HG03139 (cell line): ENCODE measurements at regions not wholly inside any gene's neighbourhood (a gene's known extent, or its start where the extent isn't known, plus 50 kb on each side); places are given as distances from the start of the nearest gene placed in this dataset.
"Not testable (repeated sequence)": the region's sequence is repeated elsewhere in the genome, so short reads cannot be mapped to it uniquely, and the experiment has no call there.

ENCODE experiments used
- ATAC-seq: cut with Tn5 transposase; IDR thresholded peaks from one replicate; pipeline ENCODE4 v1.9.1; 2021; ENCODE audit not compliant: unreplicated experiment

DNA sequence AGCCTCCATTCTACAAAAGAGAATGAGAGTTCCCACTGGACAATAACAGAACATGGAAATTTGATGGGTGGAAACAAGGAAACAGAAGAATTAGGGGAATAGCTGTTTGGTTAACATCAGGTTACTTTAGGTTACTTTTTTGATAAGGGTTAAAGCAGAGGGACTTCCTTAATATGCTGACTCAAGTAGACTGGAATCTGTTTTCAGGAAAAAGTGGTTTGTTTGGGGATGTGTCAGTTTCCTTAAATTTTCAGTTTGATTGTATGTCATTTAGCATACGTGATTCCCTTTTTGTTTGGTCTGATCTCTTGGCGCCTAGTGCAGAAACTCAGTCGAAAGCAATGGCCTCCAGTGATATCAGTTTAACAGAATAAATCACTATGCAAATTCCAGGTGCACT is 411.8 kb upstream of the GRM7 start:
- no peak for ATAC-seq

DNA sequence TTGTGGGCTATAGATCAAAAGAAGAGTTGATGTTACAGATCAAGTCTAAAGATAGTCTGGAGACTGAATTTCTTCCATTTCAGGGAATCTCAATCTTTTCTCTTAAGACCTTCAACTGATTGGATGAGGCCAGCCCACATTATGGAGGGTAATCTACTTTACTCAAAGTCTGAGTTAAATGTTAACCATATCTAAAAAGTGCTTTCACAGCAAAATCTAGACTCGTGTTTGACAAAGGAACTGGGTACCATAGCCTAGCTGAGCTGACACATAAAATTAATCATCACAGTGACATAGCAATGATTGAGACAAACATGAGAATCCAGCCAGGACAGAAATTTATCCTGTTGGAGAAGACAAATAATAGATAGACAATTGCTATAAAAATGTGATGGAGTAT is 407.9 kb upstream of the GRM7 start:
- no peak for ATAC-seq

DNA sequence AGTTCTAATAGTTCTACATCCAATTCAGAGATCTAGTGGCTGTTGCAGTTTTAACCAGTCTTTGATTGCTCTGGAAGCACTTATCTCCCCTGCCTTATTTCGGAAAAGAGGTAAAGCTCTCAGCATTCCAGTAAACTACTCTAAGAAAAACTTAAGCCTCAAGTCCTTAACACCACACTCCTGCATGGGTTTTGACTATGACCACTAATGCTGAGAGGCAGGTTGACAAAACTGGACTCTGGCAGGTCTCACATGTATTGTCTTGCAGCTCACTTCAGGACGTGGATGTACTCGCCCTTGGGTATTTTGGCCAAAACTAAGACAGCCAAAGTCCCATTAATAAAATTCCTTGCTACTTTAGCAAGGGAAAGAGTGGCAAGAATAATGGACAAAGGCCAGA is 405.9 kb upstream of the GRM7 start:
- ATAC-seq: no peak

DNA sequence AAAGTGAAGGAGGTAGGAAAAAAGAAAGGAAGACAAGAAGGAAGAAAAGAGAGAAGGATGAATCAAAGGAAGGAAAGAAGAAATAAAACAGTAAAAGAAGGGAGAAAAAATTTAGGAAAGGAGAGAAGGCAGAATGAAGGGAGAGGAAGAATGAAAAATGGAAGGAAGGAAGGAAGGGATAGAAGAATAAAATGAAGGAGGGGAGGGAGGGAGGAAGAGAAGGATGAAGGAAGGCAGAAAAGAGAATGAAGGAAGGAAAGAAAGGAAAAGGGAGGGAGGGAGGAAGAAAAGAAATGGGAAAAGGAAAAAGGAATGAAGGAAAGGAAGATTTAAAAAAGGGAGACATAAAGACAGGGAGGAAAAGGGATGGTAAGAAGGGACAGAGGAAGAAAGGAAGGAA is 393.7 kb upstream of the GRM7 start:
- ATAC-seq: no peak

DNA sequence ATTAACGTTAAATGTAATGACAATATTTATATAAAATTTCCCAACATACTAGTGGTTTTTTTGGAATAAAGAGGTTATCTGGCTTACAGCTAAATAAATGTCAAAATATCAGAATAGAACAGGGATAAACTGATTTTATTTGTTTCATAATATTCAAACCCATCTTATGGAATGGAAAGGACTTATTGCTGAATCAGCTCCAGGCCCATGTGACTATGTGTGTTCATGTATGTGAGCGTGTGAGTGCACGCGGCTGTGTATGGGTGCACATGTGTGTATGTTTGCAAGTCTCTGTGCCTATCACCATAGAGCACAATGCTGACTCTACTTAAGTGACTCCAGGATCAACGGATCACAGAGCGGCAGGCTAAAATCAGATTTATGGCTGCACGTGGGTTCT is 392.3 kb upstream of the GRM7 start:
- ATAC-seq: no peak

DNA sequence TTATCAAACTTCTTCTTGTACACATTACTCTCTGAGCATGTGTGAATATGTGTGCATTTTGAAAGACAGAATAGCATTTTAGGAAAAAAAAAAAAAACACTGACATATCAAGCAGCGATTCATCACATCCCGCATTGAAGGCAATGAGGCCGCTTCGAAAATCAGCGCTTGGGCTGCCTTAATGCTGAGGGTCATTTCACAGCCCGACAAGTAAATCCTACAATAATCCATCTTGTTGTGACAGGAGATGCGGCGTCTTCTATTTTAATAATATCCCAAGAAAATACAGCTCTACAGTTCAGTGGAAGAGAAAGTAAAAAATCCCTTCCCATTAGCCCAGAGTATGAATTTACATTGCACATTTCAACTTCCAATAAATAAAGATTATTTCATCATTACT is 389.2 kb upstream of the GRM7 start:
- ATAC-seq: no peak

DNA sequence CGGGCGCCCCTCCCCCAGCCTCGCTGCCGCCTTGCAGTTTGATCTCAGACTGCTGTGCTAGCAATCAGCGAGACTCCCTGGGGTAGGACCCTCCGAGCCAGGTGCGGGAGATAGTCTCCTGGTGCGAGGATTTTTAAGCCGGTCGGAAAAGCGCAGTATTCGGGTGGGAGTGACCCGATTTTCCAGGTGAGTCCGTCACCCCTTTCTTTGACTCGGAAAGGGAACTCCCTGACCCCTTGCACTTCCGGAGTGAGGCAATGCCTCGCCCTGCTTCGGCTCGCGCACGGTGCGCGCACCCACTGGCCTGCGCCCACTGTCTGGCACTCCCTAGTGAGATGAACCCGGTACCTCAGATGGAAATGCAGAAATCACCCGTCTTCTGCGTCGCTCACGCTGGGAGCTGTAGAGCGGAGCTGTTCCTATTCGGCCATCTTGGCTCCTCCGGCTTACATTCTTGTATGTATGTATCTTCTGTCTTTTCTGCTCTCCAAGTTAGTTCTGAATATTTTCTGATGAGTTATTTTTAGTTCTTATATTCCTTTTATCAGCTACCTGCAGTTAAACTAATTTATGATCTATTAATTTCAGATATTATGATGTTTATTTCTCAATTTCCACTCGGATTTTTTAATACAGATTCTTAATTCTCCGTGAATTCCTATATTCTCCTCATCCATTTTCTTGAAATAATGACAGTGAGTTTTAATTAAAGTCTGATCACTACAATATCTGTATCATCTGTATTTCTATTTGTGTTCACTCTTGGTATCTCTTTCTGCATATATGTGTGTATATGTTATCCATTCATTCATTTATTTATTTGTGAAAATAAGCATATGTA is 370.2 kb upstream of the GRM7 start:
- not testable (repeated sequence) for ATAC-seq

- ATAC-seq: no peak
Observed at GRCh38 chr3:6491768-6492167, 369.1 kb upstream of the GRM7 start.

- ATAC-seq: no peak
Observed at GRCh38 chr3:6492306-6492705, 368.6 kb upstream of the GRM7 start.

DNA sequence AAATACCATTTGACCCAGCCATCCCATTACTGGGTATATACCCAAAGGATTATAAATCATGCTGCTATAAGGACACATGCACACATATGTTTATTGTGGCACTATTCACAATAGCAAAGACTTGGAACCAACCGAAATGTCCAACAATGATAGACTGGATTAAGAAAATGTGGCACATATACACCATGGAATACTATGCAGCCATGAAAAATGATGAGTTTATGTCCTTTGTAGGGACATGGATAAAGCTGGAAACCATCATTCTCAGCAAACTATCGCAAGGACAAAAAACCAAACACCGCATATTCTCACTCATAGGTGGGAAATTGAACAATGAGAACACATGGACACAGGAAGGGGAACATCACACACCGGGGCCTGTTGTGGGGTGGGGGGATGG is 362.0 kb upstream of the GRM7 start:
- ATAC-seq: not testable (repeated sequence)

DNA sequence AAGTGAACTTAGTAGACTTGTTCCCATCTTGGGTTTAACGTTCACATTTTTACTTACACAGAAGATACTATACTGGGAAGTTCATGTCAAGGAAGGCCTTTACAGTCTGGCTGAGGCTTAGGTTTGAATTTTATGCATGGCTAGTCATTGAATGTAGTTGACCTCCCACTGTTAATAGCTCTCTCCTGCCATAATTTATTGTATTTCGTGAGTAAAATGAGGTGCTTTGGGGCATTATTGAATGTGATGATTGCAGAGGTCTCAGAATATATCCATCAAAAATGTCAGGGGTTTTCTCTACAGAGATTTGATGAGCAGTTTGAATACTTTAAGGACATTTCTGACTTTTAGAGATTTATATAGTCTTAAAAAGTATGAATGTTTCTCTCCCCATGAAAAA is 356.6 kb upstream of the GRM7 start:
- ATAC-seq: no peak

GRCh38 chr3:6504834-6505233 is 356.1 kb upstream of the GRM7 start:
- no peak for ATAC-seq

GRCh38 chr3:6508410-6508759 is 352.5 kb upstream of the GRM7 start:
- ATAC-seq: no peak

DNA sequence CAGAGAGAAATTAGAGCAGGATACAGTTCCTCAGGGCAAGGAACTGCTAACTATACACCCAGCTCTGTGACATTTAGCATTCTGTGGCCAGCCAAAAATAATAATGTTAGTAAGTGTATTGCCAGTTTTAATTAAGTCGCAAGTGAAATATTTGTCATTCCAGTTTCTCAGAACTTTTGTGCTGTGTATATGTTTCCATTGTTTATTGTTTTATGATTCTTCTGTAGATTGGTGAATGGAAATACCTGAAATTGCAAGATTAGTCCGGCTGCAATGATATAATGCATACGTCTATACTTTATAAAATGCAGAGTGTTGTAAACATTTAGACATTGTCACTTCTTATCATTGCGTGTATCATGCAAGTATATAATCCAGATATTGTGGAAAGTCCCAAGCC is 351.3 kb upstream of the GRM7 start:
- ATAC-seq: no peak

DNA sequence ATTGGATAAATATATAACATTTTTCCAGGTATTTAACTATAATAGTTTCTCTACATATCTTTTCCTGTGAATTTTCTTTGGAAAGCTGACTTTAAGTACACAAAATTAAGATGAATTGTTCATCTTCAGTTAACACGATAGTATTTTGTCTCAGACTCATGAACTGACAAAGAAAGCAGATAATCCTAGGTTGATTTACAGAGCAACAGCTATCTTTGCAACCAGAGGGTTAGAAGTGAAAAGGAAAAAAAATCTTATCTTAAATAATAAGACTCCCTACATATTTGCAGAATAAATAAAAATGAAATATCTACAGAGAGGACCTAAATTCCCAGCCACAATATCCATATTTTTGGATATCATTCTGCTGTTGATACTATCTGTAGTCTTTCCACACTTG is 350.2 kb upstream of the GRM7 start:
- ATAC-seq: no peak

DNA sequence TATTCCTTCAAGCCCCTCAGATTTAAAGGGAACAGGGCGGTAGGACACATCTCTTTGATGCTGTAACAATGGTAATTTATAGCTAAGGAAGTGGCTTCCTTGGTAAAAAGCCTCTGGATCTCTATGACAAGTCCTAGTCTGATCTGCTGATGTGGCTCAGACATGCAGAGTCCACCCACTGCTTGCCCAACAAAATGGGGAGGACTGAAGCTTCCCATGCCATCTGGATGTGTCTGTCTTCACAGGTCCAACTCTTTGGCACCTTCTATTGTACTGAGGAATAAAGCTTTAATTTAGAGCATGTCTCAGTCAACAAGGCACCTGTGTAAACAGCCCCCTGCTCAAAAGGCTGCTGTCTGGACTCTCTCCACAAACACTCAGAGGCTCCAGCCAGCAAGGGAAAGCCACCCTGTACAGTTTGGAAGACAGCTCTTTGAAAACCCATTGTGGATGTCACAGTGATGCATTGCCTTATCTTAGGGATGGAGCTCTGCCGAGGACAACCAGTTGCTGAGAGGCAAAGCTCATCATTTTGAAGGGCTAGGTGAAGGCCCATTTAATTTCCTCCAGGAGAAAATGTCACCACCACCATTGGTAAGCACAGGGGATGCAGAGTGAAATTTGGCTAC is 348.6 kb upstream of the GRM7 start:
- ATAC-seq: no peak

GRCh38 chr3:6516143-6516542 is 344.8 kb upstream of the GRM7 start:
- no peak for ATAC-seq

- no peak for ATAC-seq
Observed at GRCh38 chr3:6516694-6517093, 344.2 kb upstream of the GRM7 start.

GRCh38 chr3:6518709-6519345 is 342.1 kb upstream of the GRM7 start:
- ATAC-seq: no peak

- ATAC-seq: no peak
Observed at GRCh38 chr3:6521369-6522113, 339.4 kb upstream of the GRM7 start.

DNA sequence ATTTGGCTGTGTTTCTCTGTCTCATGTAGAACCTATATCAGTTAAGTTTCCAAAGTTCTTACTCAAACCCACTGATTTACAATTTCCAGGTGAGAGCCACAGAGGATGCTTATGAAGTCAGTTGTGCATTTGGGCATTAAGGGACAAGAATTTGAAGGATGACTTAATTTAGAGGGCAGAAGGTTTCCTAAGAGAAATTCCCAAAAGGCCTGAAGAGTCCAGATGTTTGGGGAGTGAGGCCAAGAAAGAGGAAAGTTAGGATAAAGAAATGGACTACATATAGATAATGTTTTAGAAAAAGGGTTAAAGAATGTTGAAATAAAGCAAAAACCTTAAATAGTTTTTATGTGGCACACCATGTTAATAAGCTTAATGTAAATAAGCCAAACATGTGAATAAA is 338.7 kb upstream of the GRM7 start:
- ATAC-seq: no peak

DNA sequence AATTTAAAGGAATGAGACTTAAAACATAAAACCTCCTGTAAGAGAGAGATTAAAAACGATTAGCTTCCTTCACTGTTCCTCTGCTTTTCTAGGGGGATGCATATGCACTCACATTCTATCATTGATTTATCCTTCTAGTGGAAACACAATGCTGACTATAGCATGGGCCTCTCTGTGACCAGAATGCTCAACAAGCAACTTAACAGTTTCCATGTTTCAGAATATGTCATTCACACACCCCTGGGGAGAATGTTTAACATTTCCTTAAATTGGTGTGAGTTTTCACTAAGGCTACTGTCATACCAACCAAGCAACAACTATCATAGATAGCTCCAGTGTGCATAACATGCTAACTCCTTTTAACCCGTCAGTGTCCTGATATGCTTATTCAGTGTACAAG is 337.9 kb upstream of the GRM7 start:
- ATAC-seq: no peak
